ENCODE measurements at regions not wholly inside any gene's neighbourhood (a gene's known extent, or its start where the extent isn't known, plus 50 kb on each side); places are given as distances from the start of the nearest gene placed in this dataset.
A peak's percentile ranks its signal among the peaks of the same experiment; 100 is the strongest.

DNA sequence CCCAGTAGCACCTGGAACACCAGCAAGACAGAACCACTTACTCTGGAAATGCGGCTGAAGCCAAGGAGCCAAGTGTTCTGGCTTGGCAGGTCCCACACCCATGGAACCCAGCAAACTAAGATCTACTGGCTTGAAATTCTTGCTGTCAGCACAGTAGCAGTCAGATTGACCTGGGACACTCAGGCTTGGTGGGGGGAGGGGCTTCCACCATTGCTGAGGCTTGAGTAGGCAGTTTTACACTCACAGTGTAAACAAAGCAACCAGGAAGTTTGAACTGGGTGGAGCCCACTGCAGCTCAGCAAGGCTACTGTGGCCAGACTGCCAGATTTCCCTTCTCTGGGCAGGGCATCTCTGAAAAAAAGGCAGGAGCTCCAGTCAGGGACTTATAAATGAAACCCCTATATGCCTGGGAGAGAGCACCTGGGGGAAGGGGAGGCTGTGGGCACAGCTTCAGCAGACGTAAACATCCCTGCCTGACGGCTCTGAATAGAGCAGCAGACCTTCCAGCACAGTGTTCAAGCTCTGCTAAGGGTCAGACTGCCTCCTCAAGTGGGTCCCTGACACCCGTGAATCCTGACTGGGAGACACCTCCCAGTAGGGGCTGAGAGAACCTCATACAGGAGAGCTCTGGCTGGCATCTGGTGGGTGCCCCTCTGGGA, 121.2 kb downstream of the MTERF1 start:
- Histone ChIP-seq H3K36me3 (no peaks in the 10 kb centered on the region), H3K27me3 (no peaks in the 10 kb centered on the region), H3K27ac (peak overlapping the region; percentile 18 to 57 (median 46)), H3K4me3 (no peak overlapping the region), H3K9me3 (peaks cover 0 to 25% (median 8%) of the 10 kb centered on the region in 4 donors), H3K4me1 (peaks cover 0 to 9% (median 0%) of the 10 kb centered on the region in 4 donors)
- peak; percentile 87 to 92 for DNase-seq
- 16 to 39% (median 22%) methylated on average over 3 to 4 of the region's 4 CpGs for WGBS, 5 donors
- no peak for TF ChIP-seq EP300 (IDR thresholded peaks at IDR 0.05)
- TF ChIP-seq POLR2AphosphoS5 (IDR thresholded peaks at IDR 0.05) = peak in 1 of 3 donors; percentile 71
- intact Hi-C loops (cut with DNase I; ENCODE audit: low total_unique reads) = no loop called here

GRCh38 chr7:91767820-91768219, 112.7 kb downstream of the MTERF1 start:
- TF ChIP-seq CTCF (IDR thresholded peaks at IDR 0.05) (no peak), EP300 (IDR thresholded peaks at IDR 0.05) (no peak)
- DNase-seq = no peak
- intact Hi-C loops (cut with DNase I; ENCODE audit: low total_unique reads) = no loop called here
- WGBS, 5 donors = 88 to 96% (median 95%) methylated on average over 10 of the region's 10 CpGs
- Histone ChIP-seq H3K27me3 (no peaks in the 10 kb centered on the region), H3K9me3 (peaks cover 0 to 27% (median 8%) of the 10 kb centered on the region in 4 donors), H3K4me3 (no peak overlapping the region), H3K27ac (no peak overlapping the region), H3K4me1 (peaks cover 0 to 11% (median 0%) of the 10 kb centered on the region in 4 donors), H3K36me3 (no peaks in the 10 kb centered on the region)

DNA sequence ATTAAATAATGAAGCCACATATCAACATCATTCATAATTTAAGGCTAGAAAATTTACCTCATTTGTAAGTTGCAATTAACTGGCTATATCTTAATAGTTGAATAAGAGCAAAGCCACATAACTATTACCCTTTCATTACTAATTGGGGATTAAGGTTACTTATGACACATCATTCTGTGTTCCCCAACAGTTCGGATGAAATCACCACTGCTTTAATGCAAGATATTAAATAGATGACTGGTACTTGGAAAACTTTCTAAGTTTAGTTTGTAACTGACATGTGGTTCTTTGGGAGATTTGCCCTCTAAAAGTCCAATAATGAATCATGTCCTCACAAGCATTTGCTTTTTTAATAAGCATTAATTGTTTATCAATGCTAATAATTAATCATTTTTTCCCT, 109.1 kb downstream of the MTERF1 start:
- Histone ChIP-seq H3K36me3 (no peaks in the 10 kb centered on the region), H3K27ac (no peak overlapping the region), H3K4me1 (peaks cover 0 to 11% (median 0%) of the 10 kb centered on the region in 4 donors), H3K4me3 (no peak overlapping the region), H3K9me3 (no peaks in the 10 kb centered on the region), H3K27me3 (no peaks in the 10 kb centered on the region)
- DNase-seq = no peak
- no peak for TF ChIP-seq POLR2AphosphoS5 (IDR thresholded peaks at IDR 0.05)
- intact Hi-C loops (cut with DNase I; ENCODE audit: low total_unique reads) = no loop called here
- WGBS, 5 donors = 52 to 77% (median 69%) methylated on average over 1 of the region's 1 CpG

GRCh38 chr7:91771921-91772815, 108.3 kb downstream of the MTERF1 start:
- intact Hi-C loops (cut with DNase I; ENCODE audit: low total_unique reads) = no loop called here
- H3K4me3 ChIP-seq = no peak overlapping the region
- no peaks in the 10 kb centered on the region for H3K36me3 ChIP-seq
- DNase-seq = no peak
- WGBS, 5 donors = 57 to 75% (median 64%) methylated on average over 4 of the region's 4 CpGs
- H3K9me3 ChIP-seq = no peaks in the 10 kb centered on the region
- H3K4me1 ChIP-seq = peaks cover 0 to 11% (median 0%) of the 10 kb centered on the region in 4 donors
- no peak overlapping the region for H3K27ac ChIP-seq
- no peak for TF ChIP-seq POLR2A (IDR thresholded peaks at IDR 0.05)
- no peak for TF ChIP-seq POLR2AphosphoS5 (IDR thresholded peaks at IDR 0.05)
- no peak for TF ChIP-seq EP300 (IDR thresholded peaks at IDR 0.05)
- TF ChIP-seq CTCF (IDR thresholded peaks at IDR 0.05) = no peak
- no peaks in the 10 kb centered on the region for H3K27me3 ChIP-seq

- TF ChIP-seq POLR2AphosphoS5 (IDR thresholded peaks at IDR 0.05) (no peak), EP300 (IDR thresholded peaks at IDR 0.05) (no peak), CTCF (IDR thresholded peaks at IDR 0.05) (no peak), POLR2A (IDR thresholded peaks at IDR 0.05) (no peak)
- Histone ChIP-seq H3K4me1 (peaks cover 0 to 11% (median 0%) of the 10 kb centered on the region in 4 donors), H3K27me3 (no peaks in the 10 kb centered on the region), H3K9me3 (no peaks in the 10 kb centered on the region), H3K36me3 (no peaks in the 10 kb centered on the region), H3K27ac (no peak overlapping the region), H3K4me3 (no peak overlapping the region)
- WGBS, 5 donors = 75 to 90% (median 85%) methylated on average over 2 of the region's 2 CpGs
- intact Hi-C loops (cut with DNase I; ENCODE audit: low total_unique reads) = no loop called here
- no peak for DNase-seq
These were observed 104.3 kb downstream of the MTERF1 start for GRCh38 chr7:91776171-91776570.

Measured in stomach (tissue), 8 donors.